Epithelial cell of proximal tubule (primary cell): ENCODE measurements at regions not wholly inside any gene's neighbourhood (a gene's known extent, or its start where the extent isn't known, plus 50 kb on each side); places are given as distances from the start of the nearest gene placed in this dataset.

Experiments used
- DNase-seq: peaks from one replicate; pipeline ENCODE4 v3.0.0-alpha.2; 2011; ENCODE audit warnings: low read depth
- H3K4me3 ChIP-seq: 2 replicates; pipeline ENCODE4 v1.5.1; 2011; ENCODE audit warnings: low read depth, mild to moderate bottlenecking, low read length
- CTCF ChIP-seq: conservative IDR thresholded peaks from 2 replicates; pipeline ENCODE4 v1.5.1; 2012; ENCODE audit warnings: low read depth, mild to moderate bottlenecking, low read length

GRCh38 chr7:52705768-52706167, 329.7 kb upstream of the POM121L12 start:
- TF ChIP-seq CTCF, result no peak
- DNase-seq, result no peak
- no peak overlapping the region for H3K4me3 ChIP-seq

- no peak for DNase-seq
- no peak for TF ChIP-seq CTCF
- H3K4me3 ChIP-seq, result no peak overlapping the region
Observed at GRCh38 chr7:52700349-52700748, 335.1 kb upstream of the POM121L12 start.

- DNase-seq, result no peak
- H3K4me3 ChIP-seq, result no peak overlapping the region
- TF ChIP-seq CTCF, result no peak
Observed at GRCh38 chr7:52695973-52696595, 339.3 kb upstream of the POM121L12 start.

- H3K4me3 ChIP-seq, result no peak overlapping the region
- no peak for TF ChIP-seq CTCF
- no peak for DNase-seq
Observed at GRCh38 chr7:52691257-52691656, 344.2 kb upstream of the POM121L12 start.

- no peak for TF ChIP-seq CTCF
- DNase-seq, result no peak
- no peak overlapping the region for H3K4me3 ChIP-seq
Observed at GRCh38 chr7:52689912-52690311, 345.5 kb upstream of the POM121L12 start.

- no peak overlapping the region for H3K4me3 ChIP-seq
- no peak for DNase-seq
- TF ChIP-seq CTCF, result no peak
Observed at GRCh38 chr7:52685333-52685732, 350.1 kb upstream of the POM121L12 start.

- no peak for DNase-seq
- no peak for TF ChIP-seq CTCF
- H3K4me3 ChIP-seq, result no peak overlapping the region
Observed at GRCh38 chr7:52684388-52684787, 351.0 kb upstream of the POM121L12 start.
